ENCODE measurements at regions not wholly inside any gene's neighbourhood (a gene's known extent, or its start where the extent isn't known, plus 50 kb on each side); places are given as distances from the start of the nearest gene placed in this dataset.
"Not testable (repeated sequence)": the region's sequence is repeated elsewhere in the genome, so short reads cannot be mapped to it uniquely, and the experiment has no call there.

GRCh38 chr5:126122942-126123341, 300.3 kb upstream of the GRAMD2B start:
- H3K4me3 ChIP-seq (replicated peaks; ENCODE audit: low read depth, low read length), result no peak overlapping the region
- TF ChIP-seq CTCF (IDR thresholded peaks at IDR 0.05; ENCODE audit: low read depth, low read length, missing control alignments), result no peak
- DNase-seq (ENCODE audit: extremely low read depth, low read depth), result no peak

DNA sequence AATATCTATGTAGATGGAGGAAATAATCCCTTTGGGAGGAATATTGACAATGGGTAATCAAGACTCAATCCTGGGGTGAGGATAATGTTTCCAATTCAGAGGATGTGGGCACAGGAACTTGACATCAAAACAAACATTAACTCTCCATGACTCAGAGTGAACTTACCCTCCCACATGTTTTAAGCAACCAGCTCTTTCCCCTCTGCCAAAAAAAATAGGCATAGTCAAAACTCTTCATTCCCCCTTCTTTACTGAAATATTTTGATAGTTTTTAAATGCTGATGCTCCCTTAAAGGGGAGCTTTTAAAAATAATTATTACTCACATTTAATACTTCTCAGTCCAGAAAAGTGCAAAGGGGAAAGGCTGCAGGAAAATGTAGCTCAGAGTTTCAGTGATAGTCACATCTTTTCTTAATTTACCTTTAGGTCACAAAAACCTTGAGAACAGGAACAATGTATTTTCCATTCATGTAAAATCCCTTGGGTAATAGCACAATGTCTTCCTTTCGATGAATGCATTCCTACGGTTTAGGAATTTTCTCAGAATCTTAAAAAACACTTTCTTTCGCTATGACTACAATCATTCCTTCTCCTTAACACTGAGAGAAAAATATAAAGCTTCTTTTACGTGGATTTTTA, 298.4 kb upstream of the GRAMD2B start:
- no peak overlapping the region for H3K4me3 ChIP-seq (replicated peaks; ENCODE audit: low read depth, low read length)
- TF ChIP-seq CTCF (IDR thresholded peaks at IDR 0.05; ENCODE audit: low read depth, low read length, missing control alignments), result no peak
- no peak for DNase-seq (ENCODE audit: extremely low read depth, low read depth)

- TF ChIP-seq CTCF (IDR thresholded peaks at IDR 0.05; ENCODE audit: low read depth, low read length, missing control alignments), result no peak
- DNase-seq (ENCODE audit: extremely low read depth, low read depth), result no peak
- H3K4me3 ChIP-seq (replicated peaks; ENCODE audit: low read depth, low read length), result no peak overlapping the region
Observed at GRCh38 chr5:126125407-126125806, 297.8 kb upstream of the GRAMD2B start.

- no peak for DNase-seq (ENCODE audit: extremely low read depth, low read depth)
- TF ChIP-seq CTCF (IDR thresholded peaks at IDR 0.05; ENCODE audit: low read depth, low read length, missing control alignments), result no peak
- H3K4me3 ChIP-seq (replicated peaks; ENCODE audit: low read depth, low read length), result no peak overlapping the region
Observed at GRCh38 chr5:126126574-126126973, 296.6 kb upstream of the GRAMD2B start.

GRCh38 chr5:126127371-126127770, 295.8 kb upstream of the GRAMD2B start:
- not testable (repeated sequence) for H3K4me3 ChIP-seq (replicated peaks; ENCODE audit: low read depth, low read length); DNase-seq (ENCODE audit: extremely low read depth, low read depth)

DNA sequence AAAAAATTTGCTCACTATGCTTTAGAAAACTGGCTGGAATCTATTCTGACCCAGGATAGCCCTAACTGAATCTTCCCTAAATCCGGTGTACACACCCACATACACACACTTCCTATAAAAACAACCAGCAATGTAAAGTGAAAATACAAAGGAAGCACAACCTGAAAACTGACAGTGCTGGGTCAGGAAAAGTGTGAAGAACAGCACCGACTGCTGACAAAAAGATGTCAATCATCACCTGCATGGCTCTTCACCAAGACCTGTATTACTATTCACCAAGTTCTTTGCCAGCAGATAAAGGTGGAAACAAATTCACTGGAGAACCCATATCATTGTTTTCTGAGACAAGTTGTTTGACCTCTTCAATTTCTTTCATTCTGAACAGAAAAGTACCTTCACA, 293.8 kb upstream of the GRAMD2B start:
- H3K4me3 ChIP-seq (replicated peaks; ENCODE audit: low read depth, low read length), result no peak overlapping the region
- TF ChIP-seq CTCF (IDR thresholded peaks at IDR 0.05; ENCODE audit: low read depth, low read length, missing control alignments), result no peak
- no peak for DNase-seq (ENCODE audit: extremely low read depth, low read depth)

DNA sequence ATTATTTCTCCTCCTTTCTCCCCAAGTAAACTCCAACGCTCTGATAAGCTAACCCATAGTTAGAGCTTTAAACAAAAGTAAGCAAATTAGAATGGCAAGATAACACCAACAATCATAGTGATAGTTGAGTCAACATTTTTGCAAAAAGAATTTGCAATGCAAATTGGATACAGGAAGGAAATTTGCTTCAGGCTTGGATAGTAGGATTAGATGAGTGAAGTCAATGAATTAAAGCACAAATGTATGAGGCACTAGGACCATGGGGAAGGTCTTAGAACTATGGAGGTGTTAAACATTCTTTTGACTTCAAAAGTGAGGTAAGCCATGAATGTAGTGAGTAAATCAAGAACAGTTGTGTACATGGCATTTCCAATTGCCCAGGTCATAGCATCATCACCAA, 289.8 kb upstream of the GRAMD2B start:
- no peak for DNase-seq (ENCODE audit: extremely low read depth, low read depth)
- no peak overlapping the region for H3K4me3 ChIP-seq (replicated peaks; ENCODE audit: low read depth, low read length)
- no peak for TF ChIP-seq CTCF (IDR thresholded peaks at IDR 0.05; ENCODE audit: low read depth, low read length, missing control alignments)
